HCT116 (cell line): ENCODE measurements at regions not wholly inside any gene's neighbourhood (a gene's known extent, or its start where the extent isn't known, plus 50 kb on each side); places are given as distances from the start of the nearest gene placed in this dataset.

Experiments
- ATAC-seq: fragments of 200-7000 bp; cut with Tn5 transposase; 2 replicates; pipeline ENCODE4 v1.9.1; 2020; ENCODE audit warnings: mild to moderate bottlenecking, moderate library complexity
- BruUV-seq: library from RNA; stranded (reverse); fragments of 400-500 nt; replicated peaks from 2 replicates; lab custom pipeline; 2021; lab: Mats Ljungman, UMichigan
- CTCF ChIA-PET: fragments of 300-600 bp; sonication (Branson Sonifier 250); formaldehyde crosslinking; loops from one replicate; lab custom pipeline; 2021; ENCODE audit warnings: antibody characterized with exemption; lab: Charles Lee
- POLR2A ChIA-PET: fragments of 300-600, 350-600 bp; sonication (Branson Sonifier 250); formaldehyde crosslinking; loops from one replicate; lab custom pipeline; 2021; ENCODE audit warnings: antibody characterized with exemption; lab: Charles Lee
- RAD21 ChIA-PET, 2 experiments: fragments of 300-600 bp; sonication (Branson Sonifier 250); formaldehyde crosslinking; loops; one replicate each; lab custom pipeline; 2023; ENCODE audit warnings: low total read pairs in 2 of 2; ENCODE audit not compliant: uncharacterized antibody in 2 of 2, unreplicated experiment in 2 of 2, low non-redundant PET in 1 of 2; lab: Charles Lee
- DNase-seq: peaks from one replicate; pipeline ENCODE4 v3.0.0-alpha.2; 2010; ENCODE audit warnings: low read depth, low spot score
- H2AFZ ChIP-seq: fragments of 200-600 bp; shearing (Covaris generic), sonication (generic); 2 replicates; pipeline ENCODE4 v1.6.1; 2017; ENCODE audit warnings: low read depth, mixed run types, mixed read lengths, antibody characterized with exemption, low read length; ENCODE audit not compliant: poor library complexity, severe bottlenecking
- H3K27ac ChIP-seq: 2 replicates; pipeline ENCODE4 v1.5.1; 2012; ENCODE audit warnings: low read depth, low read length
- H3K27me3 ChIP-seq: fragments of 200-600 bp; sonication (generic); 2 replicates; pipeline ENCODE4 v1.6.1; 2016; ENCODE audit warnings: mixed run types, low read length, mixed read lengths; ENCODE audit not compliant: insufficient read depth
- H3K36me3 ChIP-seq, 2 experiments: fragments of 200-500 bp in 1 of 2; fragments of 200-600 bp in 1 of 2; sonication (Bioruptor generic) in 1 of 2; sonication (generic) in 1 of 2; 2 replicates each; pipeline versions ENCODE4 v1.5.1 to v1.6.1; 2014 to 2016; ENCODE audit warnings: low read length in 2 of 2, inconsistent platforms in 1 of 2, mixed read lengths in 1 of 2, mixed run types in 1 of 2; ENCODE audit not compliant: insufficient read depth in 2 of 2, control insufficient read depth in 1 of 2
- H3K4me1 ChIP-seq, 2 experiments: fragments of 200-600 bp in 1 of 2; sonication (generic) in 1 of 2; 2 replicates each; pipeline versions ENCODE4 v1.5.1 to v1.6.1; 2012 to 2017; ENCODE audit warnings: low read length in 2 of 2, inconsistent platforms in 1 of 2, mild to moderate bottlenecking in 1 of 2, mixed read lengths in 1 of 2, mixed run types in 1 of 2, moderate library complexity in 1 of 2; ENCODE audit not compliant: insufficient read depth in 2 of 2, control insufficient read depth in 1 of 2
- H3K4me2 ChIP-seq: fragments of 200-600 bp; sonication (generic); 2 replicates; pipeline ENCODE4 v1.6.1; 2017; ENCODE audit warnings: mixed run types, low read length, mixed read lengths
- H3K4me3 ChIP-seq, 2 experiments: fragments of 200-600 bp in 1 of 2; sonication (generic) in 1 of 2; replicated peaks in 1 of 2; 2 replicates each; pipeline ENCODE4 v1.5.1; 2011 to 2016; ENCODE audit warnings: low read length in 2 of 2, control low read depth in 1 of 2, low read depth in 1 of 2, mild to moderate bottlenecking in 1 of 2, mixed read lengths in 1 of 2, mixed run types in 1 of 2
- H3K79me2 ChIP-seq: fragments of 200-600 bp; sonication (generic); 2 replicates; pipeline ENCODE4 v1.6.1; 2017; ENCODE audit warnings: mild to moderate bottlenecking, mixed run types, low read length, moderate library complexity, mixed read lengths; ENCODE audit not compliant: insufficient read depth
- H3K9ac ChIP-seq: fragments of 200-600 bp; sonication (generic); 2 replicates; pipeline ENCODE4 v1.6.1; 2016; ENCODE audit warnings: low read length, mixed read lengths
- H3K9me2 ChIP-seq: fragments of 200-600 bp; sonication (generic), shearing (Covaris generic); 2 replicates; pipeline ENCODE4 v1.6.1; 2017; ENCODE audit warnings: mixed run types, mild to moderate bottlenecking, moderate library complexity; ENCODE audit not compliant: insufficient read depth
- H3K9me3 ChIP-seq, 2 experiments: fragments of 200-500 bp in 1 of 2; fragments of 200-600 bp in 1 of 2; sonication (Bioruptor generic) in 1 of 2; sonication (generic) in 1 of 2; 2 replicates each; pipeline ENCODE4 v1.6.1; 2014 to 2017; ENCODE audit warnings: low read length in 2 of 2, mixed read lengths in 2 of 2, inconsistent platforms in 1 of 2, low read depth in 1 of 2, mild to moderate bottlenecking in 1 of 2, mixed run types in 1 of 2, moderate library complexity in 1 of 2; ENCODE audit not compliant: control insufficient read depth in 1 of 2, insufficient read depth in 1 of 2
- H4K20me1 ChIP-seq: fragments of 200-600 bp; sonication (generic), shearing (Covaris generic); 2 replicates; pipeline ENCODE4 v1.6.1; 2017; ENCODE audit warnings: mixed run types, mild to moderate bottlenecking, moderate library complexity; ENCODE audit not compliant: insufficient read depth
- ATF3 ChIP-seq: IDR thresholded peaks from 2 replicates; pipeline ENCODE4 v1.6.1; 2012
- CTCF ChIP-seq, 3 experiments: fragments of 200-600 bp in 1 of 3; sonication (generic) in 1 of 3; IDR thresholded peaks in 2 of 3; conservative IDR thresholded peaks in 1 of 3; 2 replicates each; pipeline ENCODE4 v1.5.1; 2012 to 2017; ENCODE audit warnings: low read depth in 2 of 3, low read length in 2 of 3, antibody characterized with exemption in 1 of 3, borderline replicate concordance in 1 of 3, control low read depth in 1 of 3, mild to moderate bottlenecking in 1 of 3, mixed read lengths in 1 of 3, mixed run types in 1 of 3, moderate library complexity in 1 of 3; ENCODE audit not compliant: insufficient read depth in 1 of 3
- POLR2A ChIP-seq: IDR thresholded peaks from 2 replicates; pipeline ENCODE4 v1.7.0; 2011; ENCODE audit warnings: borderline replicate concordance; ENCODE audit not compliant: insufficient read depth, insufficient read length; ENCODE audit errors: extremely low read depth
- REST ChIP-seq: IDR thresholded peaks from 2 replicates; pipeline ENCODE4 v1.6.1; 2012; ENCODE audit warnings: low read depth
- SP1 ChIP-seq: IDR thresholded peaks from 2 replicates; pipeline ENCODE4 v1.6.1; 2012; ENCODE audit warnings: low read depth
- SRF ChIP-seq: IDR thresholded peaks from 2 replicates; pipeline ENCODE4 v1.6.1; 2012; ENCODE audit warnings: low read depth
- intact Hi-C: fragments of 100-400 bp; cut with micrococcal nuclease; formaldehyde crosslinking; loops from 2 replicates; pipeline ENCODE4 v1.10.0; 2022

- peaks cover 85% of the 10 kb centered on the region; the same call in 1 of the 2 replicates for H3K79me2 ChIP-seq
- CTCF ChIA-PET: interaction anchor here (0.9 to 3.6 kb wide), 5 partner anchors 11 to 97 kb away, joined by 4 to 18 read pairs (median 8); no protein-coding TSS in a partner anchor
- H3K9ac ChIP-seq: no peak overlapping the region
These were observed 288.1 kb downstream of the SEC14L1 start for GRCh38 chr17:77428749-77429368.

More at GRCh38 chr17:77428749-77429368, 288.1 kb downstream of the SEC14L1 start:
- Histone ChIP-seq H2AFZ (no peak overlapping the region), H3K9me2 (no peaks in the 10 kb centered on the region), H3K4me1 (peaks cover 0 to 43% of the 10 kb centered on the region in 2 experiments; a peak in 2 of 4 replicates), H3K27ac (no peak overlapping the region; the same call in 1 of the 2 replicates), H4K20me1 (no peaks in the 10 kb centered on the region), H3K9me3 (no peaks in the 10 kb centered on the region), H3K36me3 (no peaks in the 10 kb centered on the region; a peak in 1 of 4 replicates), H3K27me3 (no peaks in the 10 kb centered on the region), H3K4me3 (no peak overlapping the region), H3K4me2 (no peak overlapping the region)
- RAD21 ChIA-PET: interaction anchor here in 1 of 2 experiments (0.5 kb wide), 1 partner anchor 40 kb away, joined by 3 read pairs; no protein-coding TSS in a partner anchor
- no peak for DNase-seq
- ATAC-seq: no peak
- 0 out of 6 replicates have a peak, but pooled peaks of 1 of the 3 experiments have one; percentile 1 for TF ChIP-seq CTCF (IDR thresholded peaks at IDR 0.05 in 2 of 3, conservative IDR thresholded peaks at IDR 0.05 in 1 of 3; ENCODE audit: borderline replicate concordance in 1 of 3, insufficient read depth in 1 of 3, low read depth in 2 of 3, low read length in 2 of 3)
- no peak for TF ChIP-seq SP1
- TF ChIP-seq ATF3: no peak
- no peak for TF ChIP-seq SRF
- no peak for TF ChIP-seq POLR2A
- no peak for TF ChIP-seq REST
- BruUV-seq: no TSS peak
- intact Hi-C loops: no loop called here
- POLR2A ChIA-PET: no interaction called here
